GM18520 (cell line): ENCODE measurements at regions not wholly inside any gene's neighbourhood (a gene's known extent, or its start where the extent isn't known, plus 50 kb on each side); places are given as distances from the start of the nearest gene placed in this dataset.
"Not testable (repeated sequence)": the region's sequence is repeated elsewhere in the genome, so short reads cannot be mapped to it uniquely, and the experiment has no call there.

Experiments
- ATAC-seq: cut with Tn5 transposase; IDR thresholded peaks from one replicate; pipeline ENCODE4 v1.9.1; 2021; ENCODE audit not compliant: unreplicated experiment

- no peak for ATAC-seq
Measured at GRCh38 chr7:46134385-46134784, 213.3 kb upstream of the IGFBP3 start.

- ATAC-seq: no peak
Measured at GRCh38 chr7:46133751-46134150, 212.7 kb upstream of the IGFBP3 start.

- ATAC-seq: no peak
Measured at GRCh38 chr7:46133072-46133471, 212.0 kb upstream of the IGFBP3 start.

- no peak for ATAC-seq
Measured at GRCh38 chr7:46131916-46132795, 211.1 kb upstream of the IGFBP3 start.

- no peak for ATAC-seq
Measured at GRCh38 chr7:46129831-46130230, 208.8 kb upstream of the IGFBP3 start.

GRCh38 chr7:46127814-46128213 is 206.7 kb upstream of the IGFBP3 start:
- no peak for ATAC-seq

GRCh38 chr7:46126675-46127300 is 205.7 kb upstream of the IGFBP3 start:
- no peak for ATAC-seq

- no peak for ATAC-seq
Measured at GRCh38 chr7:46123756-46124343, 202.8 kb upstream of the IGFBP3 start.

GRCh38 chr7:46115410-46115809 is 194.3 kb upstream of the IGFBP3 start:
- ATAC-seq: no peak

- no peak for ATAC-seq
Measured at GRCh38 chr7:46109437-46109836, 188.4 kb upstream of the IGFBP3 start.

- ATAC-seq: no peak
Measured at GRCh38 chr7:46108272-46108671, 187.2 kb upstream of the IGFBP3 start.

GRCh38 chr7:46107610-46108217 is 186.6 kb upstream of the IGFBP3 start:
- ATAC-seq: no peak

- ATAC-seq: no peak
Measured at GRCh38 chr7:46100521-46100920, 179.4 kb upstream of the IGFBP3 start.

GRCh38 chr7:46099076-46099475 is 178.0 kb upstream of the IGFBP3 start:
- no peak for ATAC-seq

- ATAC-seq: no peak
Measured at GRCh38 chr7:46091071-46091470, 170.0 kb upstream of the IGFBP3 start.

- no peak for ATAC-seq
Measured at GRCh38 chr7:46089281-46089680, 168.2 kb upstream of the IGFBP3 start.

- ATAC-seq: not testable (repeated sequence)
Measured at GRCh38 chr7:46088486-46088885, 167.4 kb upstream of the IGFBP3 start.

- ATAC-seq: no peak
Measured at GRCh38 chr7:46080595-46081159, 159.6 kb upstream of the IGFBP3 start.

- no peak for ATAC-seq
Measured at GRCh38 chr7:46079421-46079820, 158.3 kb upstream of the IGFBP3 start.

GRCh38 chr7:46076527-46076926 is 155.5 kb upstream of the IGFBP3 start:
- ATAC-seq: no peak

- no peak for ATAC-seq
Measured at GRCh38 chr7:46072722-46073121, 151.7 kb upstream of the IGFBP3 start.
